ENCODE measurements at regions not wholly inside any gene's neighbourhood (a gene's known extent, or its start where the extent isn't known, plus 50 kb on each side); places are given as distances from the start of the nearest gene placed in this dataset.

GRCh38 chr1:96649301-96649700, 72.3 kb upstream of the PTBP2 start:
- TF ChIP-seq, protein P1, sequence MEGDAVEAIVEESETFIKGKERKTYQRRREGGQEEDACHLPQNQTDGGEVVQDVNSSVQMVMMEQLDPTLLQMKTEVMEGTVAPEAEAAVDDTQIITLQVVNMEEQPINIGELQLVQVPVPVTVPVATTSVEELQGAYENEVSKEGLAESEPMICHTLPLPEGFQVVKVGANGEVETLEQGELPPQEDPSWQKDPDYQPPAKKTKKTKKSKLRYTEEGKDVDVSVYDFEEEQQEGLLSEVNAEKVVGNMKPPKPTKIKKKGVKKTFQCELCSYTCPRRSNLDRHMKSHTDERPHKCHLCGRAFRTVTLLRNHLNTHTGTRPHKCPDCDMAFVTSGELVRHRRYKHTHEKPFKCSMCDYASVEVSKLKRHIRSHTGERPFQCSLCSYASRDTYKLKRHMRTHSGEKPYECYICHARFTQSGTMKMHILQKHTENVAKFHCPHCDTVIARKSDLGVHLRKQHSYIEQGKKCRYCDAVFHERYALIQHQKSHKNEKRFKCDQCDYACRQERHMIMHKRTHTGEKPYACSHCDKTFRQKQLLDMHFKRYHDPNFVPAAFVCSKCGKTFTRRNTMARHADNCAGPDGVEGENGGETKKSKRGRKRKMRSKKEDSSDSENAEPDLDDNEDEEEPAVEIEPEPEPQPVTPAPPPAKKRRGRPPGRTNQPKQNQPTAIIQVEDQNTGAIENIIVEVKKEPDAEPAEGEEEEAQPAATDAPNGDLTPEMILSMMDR (IDR thresholded peaks at IDR 0.05; ENCODE audit: extremely low read depth, missing control alignments), result no peak
- DNase-seq (ENCODE audit: low spot score), result no peak

GRCh38 chr1:96651517-96651916, 70.1 kb upstream of the PTBP2 start:
- DNase-seq (ENCODE audit: low spot score), result no peak
- TF ChIP-seq, protein P1 (IDR thresholded peaks at IDR 0.05; ENCODE audit: extremely low read depth, missing control alignments), result no peak

DNA sequence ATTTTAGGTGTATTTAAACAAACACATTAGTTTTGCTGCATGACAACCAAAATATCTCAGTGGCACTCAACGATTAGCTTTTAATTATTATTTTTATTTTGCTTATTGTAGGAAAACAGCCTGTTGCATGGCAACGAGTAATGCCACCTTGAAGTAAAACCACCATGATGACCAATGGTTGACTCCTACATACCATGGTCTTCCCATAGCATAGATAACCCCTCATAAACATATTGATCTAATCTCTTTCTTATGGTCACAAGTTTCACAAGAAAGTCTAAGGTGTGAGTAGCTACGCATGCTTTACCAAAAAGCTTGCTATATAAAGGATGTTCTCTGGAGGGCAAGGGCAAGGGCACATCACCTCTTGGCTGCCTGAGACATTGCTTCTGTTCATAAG, 61.5 kb upstream of the PTBP2 start:
- DNase-seq (ENCODE audit: low spot score), result no peak
- TF ChIP-seq, protein P1 (IDR thresholded peaks at IDR 0.05; ENCODE audit: extremely low read depth, missing control alignments), result no peak

GRCh38 chr1:96660503-96660902, 61.1 kb upstream of the PTBP2 start:
- DNase-seq (ENCODE audit: low spot score), result no peak
- TF ChIP-seq, protein P1 (IDR thresholded peaks at IDR 0.05; ENCODE audit: extremely low read depth, missing control alignments), result no peak

Data from GM20000 (cell line).